GM19193 (cell line): ENCODE measurements at regions not wholly inside any gene's neighbourhood (a gene's known extent, or its start where the extent isn't known, plus 50 kb on each side); places are given as distances from the start of the nearest gene placed in this dataset.

Source experiments
- POLR2A ChIP-seq: IDR thresholded peaks from 4 replicates; pipeline ENCODE4 v1.6.1; 2011; ENCODE audit not compliant: insufficient read depth, insufficient read length; ENCODE audit errors: extremely low read depth

- TF ChIP-seq POLR2A = no peak
Observed at GRCh38 chr1:169051171-169051570, 55.3 kb upstream of the ATP1B1 start.

DNA sequence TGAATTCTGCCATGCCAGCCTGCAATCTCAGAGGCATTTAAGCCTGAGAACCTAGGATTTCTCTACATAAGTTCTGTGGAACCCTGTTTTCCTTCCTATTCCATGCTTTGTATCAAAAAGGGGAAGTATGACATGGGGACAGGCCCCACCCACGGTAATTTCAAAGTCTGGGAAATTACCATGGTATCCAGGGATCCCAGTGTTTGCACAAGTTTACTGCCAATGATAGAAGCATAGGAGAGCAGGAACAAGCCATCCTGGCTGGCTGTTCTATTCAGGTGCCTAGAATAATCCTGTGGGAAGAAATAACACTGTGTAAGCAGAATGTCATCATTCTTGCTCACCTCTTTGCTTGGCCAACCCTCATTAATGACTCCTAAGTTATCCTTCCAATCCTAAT, 53.8 kb upstream of the ATP1B1 start:
- TF ChIP-seq POLR2A = no peak

- TF ChIP-seq POLR2A = no peak
Observed at GRCh38 chr1:169053196-169053595, 53.3 kb upstream of the ATP1B1 start.
